Common myeloid progenitor, CD34-positive (primary cell): ENCODE measurements at regions not wholly inside any gene's neighbourhood (a gene's known extent, or its start where the extent isn't known, plus 50 kb on each side); places are given as distances from the start of the nearest gene placed in this dataset.

ENCODE experiments used
- CTCF ChIA-PET: fragments of 350-600 bp; sonication (Branson Sonifier 250); formaldehyde crosslinking; loops from one replicate; lab custom pipeline; 2021; ENCODE audit warnings: antibody characterized with exemption; lab: Charles Lee
- POLR2A ChIA-PET: fragments of 350-600 bp; sonication (Branson Sonifier 250); formaldehyde crosslinking; loops from one replicate; lab custom pipeline; 2021; ENCODE audit warnings: antibody characterized with exemption; lab: Charles Lee
- DNase-seq, 3 donors: peaks; one replicate each; pipeline versions ENCODE4 v3.0.0 to v3.0.0-alpha.2; 2013
- H3K27ac ChIP-seq, 2 experiments: 1 replicate in 1 of 2; 2 replicates in 1 of 2; pipeline ENCODE4 v1.7.0; 2013; ENCODE audit warnings: inconsistent platforms in 2 of 2, low read length in 2 of 2, mild to moderate bottlenecking in 2 of 2, low read depth in 1 of 2, moderate library complexity in 1 of 2; ENCODE audit not compliant: severe bottlenecking in 2 of 2, insufficient read depth in 1 of 2, poor library complexity in 1 of 2
- H3K27me3 ChIP-seq, 5 experiments: replicated peaks in 2 of 5; 1 replicate in 3 of 5; 2 replicates in 2 of 5; pipeline versions ENCODE4 v1.6.1 to v1.7.0; 2013; ENCODE audit warnings: low read length in 4 of 5, mild to moderate bottlenecking in 2 of 5, moderate library complexity in 2 of 5, inconsistent platforms in 1 of 5; ENCODE audit not compliant: insufficient read depth in 5 of 5, control insufficient read depth in 4 of 5
- H3K36me3 ChIP-seq, 4 experiments: 1 replicate in 2 of 4; 2 replicates in 2 of 4; pipeline versions ENCODE4 v1.6.1 to v1.7.0; 2013; ENCODE audit warnings: low read length in 3 of 4, control low read depth in 1 of 4, mild to moderate bottlenecking in 1 of 4; ENCODE audit not compliant: control insufficient read depth in 4 of 4, insufficient read depth in 4 of 4
- H3K4me1 ChIP-seq, 4 experiments: 1 replicate in 3 of 4; 2 replicates in 1 of 4; pipeline versions ENCODE4 v1.6.1 to v1.7.1; 2013; ENCODE audit warnings: low read length in 3 of 4, mild to moderate bottlenecking in 3 of 4, control low read depth in 1 of 4, inconsistent platforms in 1 of 4, moderate library complexity in 1 of 4; ENCODE audit not compliant: control insufficient read depth in 4 of 4, insufficient read depth in 4 of 4; ENCODE audit errors: control extremely low read depth in 1 of 4
- H3K4me3 ChIP-seq, 7 experiments: 1 replicate in 4 of 7; 2 replicates in 3 of 7; pipeline versions ENCODE4 v1.5.1 to v1.7.0; 2013; ENCODE audit warnings: mild to moderate bottlenecking in 7 of 7, low read length in 6 of 7, moderate library complexity in 6 of 7, inconsistent platforms in 2 of 7, low read depth in 2 of 7, control low read depth in 1 of 7; ENCODE audit not compliant: insufficient read depth in 4 of 7, control insufficient read depth in 1 of 7; ENCODE audit errors: extremely low read depth in 1 of 7
- H3K9me3 ChIP-seq, 5 experiments: 1 replicate in 4 of 5; 2 replicates in 1 of 5; pipeline versions ENCODE4 v1.6.1 to v1.7.1; 2013; ENCODE audit warnings: low read length in 4 of 5, mild to moderate bottlenecking in 2 of 5, inconsistent platforms in 1 of 5, low read depth in 1 of 5, moderate library complexity in 1 of 5; ENCODE audit not compliant: control insufficient read depth in 4 of 5, insufficient read depth in 2 of 5; ENCODE audit errors: control extremely low read depth in 1 of 5
- WGBS: methylation state at CpG from one replicate; pipeline ENCODE4 v1.1.5; 2013; ENCODE audit not compliant: insufficient coverage; 5-methylcytosine and 5-hydroxymethylcytosine counted together

DNA sequence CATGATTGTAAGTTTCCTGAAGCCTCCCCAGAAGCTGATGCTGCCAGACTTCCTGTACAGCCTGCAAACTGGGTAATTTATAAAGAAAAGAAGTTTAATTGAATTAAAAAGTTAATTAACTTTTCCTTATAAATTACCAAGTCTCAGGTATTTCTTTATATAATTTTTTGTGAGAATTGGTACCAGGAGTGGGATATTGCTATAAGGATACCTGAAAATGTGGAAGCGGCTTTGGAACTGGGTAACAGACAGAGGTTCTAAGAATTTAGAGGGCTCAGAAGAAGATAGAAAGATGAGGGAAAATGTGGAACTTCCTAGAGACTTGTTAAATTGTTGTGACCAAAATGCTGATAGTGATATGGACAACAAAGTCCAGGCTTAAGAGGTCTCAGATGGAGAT, 163.1 kb downstream of the PTPRU start:
- DNase-seq: no peak
- H3K27ac ChIP-seq: no peak overlapping the region
- H3K4me3 ChIP-seq: no peak overlapping the region
- no peaks in the 10 kb centered on the region for H3K4me1 ChIP-seq
- POLR2A ChIA-PET: no interaction called here
- H3K9me3 ChIP-seq: peaks cover 0 to 4% (median 0%) of the 10 kb centered on the region in 5 experiments
- H3K36me3 ChIP-seq: no peaks in the 10 kb centered on the region
- peaks cover 0 to 9% (median 0%) of the 10 kb centered on the region in 5 experiments for H3K27me3 ChIP-seq
- 58% methylated on average over 1 of the region's 1 CpG for WGBS
- CTCF ChIA-PET: no interaction called here

- no peak overlapping the region for H3K4me3 ChIP-seq
- 72% methylated on average over 2 of the region's 3 CpGs for WGBS
- CTCF ChIA-PET: no interaction called here
- H3K27ac ChIP-seq: no peak overlapping the region
- no peaks in the 10 kb centered on the region for H3K36me3 ChIP-seq
- H3K9me3 ChIP-seq: peaks cover 0 to 4% (median 0%) of the 10 kb centered on the region in 5 experiments
- H3K27me3 ChIP-seq: peaks cover 0 to 9% (median 0%) of the 10 kb centered on the region in 5 experiments
- no peak for DNase-seq
- no peaks in the 10 kb centered on the region for H3K4me1 ChIP-seq
- POLR2A ChIA-PET: no interaction called here
Observed at GRCh38 chr1:29398431-29398830, 162.1 kb downstream of the PTPRU start.

GRCh38 chr1:29397981-29398380, 161.7 kb downstream of the PTPRU start:
- Histone ChIP-seq H3K27me3 (peaks cover 0 to 9% (median 0%) of the 10 kb centered on the region in 5 experiments), H3K4me1 (no peaks in the 10 kb centered on the region), H3K4me3 (no peak overlapping the region), H3K27ac (no peak overlapping the region), H3K36me3 (no peaks in the 10 kb centered on the region), H3K9me3 (peaks cover 0 to 4% (median 0%) of the 10 kb centered on the region in 5 experiments)
- 83% methylated on average over 1 of the region's 8 CpGs for whole genome bisulfite sequencing
- no peak for DNase-seq
- POLR2A ChIA-PET: no interaction called here
- CTCF ChIA-PET: no interaction called here

GRCh38 chr1:29397256-29397590, 160.9 kb downstream of the PTPRU start:
- Histone ChIP-seq H3K36me3 (no peaks in the 10 kb centered on the region), H3K4me3 (no peak overlapping the region), H3K4me1 (no peaks in the 10 kb centered on the region), H3K27ac (no peak overlapping the region), H3K27me3 (peaks cover 0 to 9% (median 0%) of the 10 kb centered on the region in 5 experiments), H3K9me3 (peaks cover 0 to 4% (median 0%) of the 10 kb centered on the region in 5 experiments)
- POLR2A ChIA-PET: no interaction called here
- no peak for DNase-seq
- CTCF ChIA-PET: interaction anchor here (0.6 kb wide), 1 partner anchor 64 kb away, joined by 3 read pairs; no protein-coding TSS in a partner anchor
- WGBS: 67% methylated on average over 1 of the region's 1 CpG

DNA sequence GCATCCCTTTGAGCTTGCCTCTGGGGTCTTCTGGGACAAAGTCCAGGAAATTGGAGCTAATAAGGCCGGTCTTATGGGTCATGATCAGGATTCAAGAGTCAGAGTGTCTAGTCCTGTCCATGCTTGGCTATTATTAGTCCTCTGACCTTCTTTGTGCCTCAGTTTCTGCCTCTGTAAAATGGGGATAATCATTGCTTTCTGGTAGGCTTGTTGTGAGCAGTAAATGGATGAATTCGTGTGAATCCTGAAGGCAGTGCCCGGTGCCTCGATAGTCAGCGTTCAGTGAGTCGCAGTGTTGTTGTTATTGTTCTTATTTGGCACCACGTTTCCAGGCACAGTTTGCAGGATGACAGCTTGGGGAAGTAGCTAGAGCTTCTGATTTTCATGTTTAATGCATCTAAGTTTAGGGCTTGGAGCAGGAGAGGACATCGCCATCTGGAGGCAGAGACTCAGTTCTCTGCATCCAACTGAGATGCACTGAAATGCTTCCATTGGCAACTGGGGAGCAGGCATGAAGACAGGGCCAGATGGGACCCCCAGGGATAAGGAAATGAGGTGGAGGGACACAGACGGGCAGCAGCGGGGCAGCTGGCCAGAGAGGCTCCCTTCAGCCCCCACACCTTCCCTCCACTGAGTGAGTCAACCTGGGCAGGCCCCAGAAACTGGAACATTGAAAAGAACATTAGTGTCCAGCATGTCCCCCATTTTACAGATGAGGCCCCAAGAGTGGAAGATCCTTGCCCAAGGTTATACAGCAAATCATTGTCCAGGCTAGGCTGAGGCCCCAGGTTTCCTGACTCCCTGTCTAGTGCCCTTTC, 160.3 kb downstream of the PTPRU start:
- no peak overlapping the region for H3K27ac ChIP-seq
- WGBS: 82% methylated on average over 9 of the region's 10 CpGs
- POLR2A ChIA-PET: no interaction called here
- CTCF ChIA-PET: interaction anchor here (0.6 kb wide), 1 partner anchor 64 kb away, joined by 3 read pairs; no protein-coding TSS in a partner anchor
- H3K27me3 ChIP-seq: peaks cover 0 to 11% (median 0%) of the 10 kb centered on the region in 5 experiments
- no peak overlapping the region for H3K4me3 ChIP-seq
- DNase-seq: no peak
- H3K4me1 ChIP-seq: no peaks in the 10 kb centered on the region
- no peaks in the 10 kb centered on the region for H3K36me3 ChIP-seq
- peaks cover 0 to 4% (median 0%) of the 10 kb centered on the region in 5 experiments for H3K9me3 ChIP-seq

GRCh38 chr1:29395736-29396437, 159.6 kb downstream of the PTPRU start:
- Histone ChIP-seq H3K36me3 (no peaks in the 10 kb centered on the region), H3K9me3 (peaks cover 0 to 4% (median 0%) of the 10 kb centered on the region in 5 experiments), H3K27me3 (peaks cover 0 to 17% (median 2%) of the 10 kb centered on the region in 5 experiments), H3K4me3 (no peak overlapping the region), H3K27ac (no peak overlapping the region), H3K4me1 (no peaks in the 10 kb centered on the region)
- 51% methylated on average over 5 of the region's 5 CpGs for whole genome bisulfite sequencing
- POLR2A ChIA-PET: no interaction called here
- CTCF ChIA-PET: no interaction called here
- DNase-seq: no peak
